Glutamatergic neuron (in vitro differentiated cells): ENCODE measurements at regions not wholly inside any gene's neighbourhood (a gene's known extent, or its start where the extent isn't known, plus 50 kb on each side); places are given as distances from the start of the nearest gene placed in this dataset.

Source experiments
- DNase-seq: peaks from one replicate; pipeline ENCODE4 v3.0.0; 2022
- H3K27ac Mint-ChIP-seq: one replicate; pipeline ENCODE4 v1.8.0; 2020; ENCODE audit warnings: mild to moderate bottlenecking, mixed read lengths, inconsistent platforms; ENCODE audit not compliant: unreplicated experiment
- H3K27me3 Mint-ChIP-seq: one replicate; pipeline ENCODE4 v1.8.0; 2020; ENCODE audit warnings: mild to moderate bottlenecking, moderate library complexity, mixed read lengths, inconsistent platforms; ENCODE audit not compliant: unreplicated experiment
- H3K36me3 Mint-ChIP-seq: one replicate; pipeline ENCODE4 v1.8.0; 2020; ENCODE audit warnings: mild to moderate bottlenecking, mixed read lengths, inconsistent platforms; ENCODE audit not compliant: unreplicated experiment
- H3K4me1 Mint-ChIP-seq: one replicate; pipeline ENCODE4 v1.8.0; 2020; ENCODE audit warnings: mild to moderate bottlenecking, low read depth, mixed read lengths, inconsistent platforms; ENCODE audit not compliant: unreplicated experiment
- H3K4me3 Mint-ChIP-seq: one replicate; pipeline ENCODE4 v1.8.0; 2020; ENCODE audit warnings: mild to moderate bottlenecking, mixed read lengths, inconsistent platforms; ENCODE audit not compliant: unreplicated experiment
- H3K9me3 Mint-ChIP-seq: one replicate; pipeline ENCODE4 v1.8.0; 2020; ENCODE audit warnings: mild to moderate bottlenecking, moderate library complexity, mixed read lengths, inconsistent platforms; ENCODE audit not compliant: unreplicated experiment
- CTCF ChIP-seq: fragments of 200-600 bp; sonication (generic); IDR thresholded peaks from one replicate; pipeline ENCODE4 v1.5.0; 2021; ENCODE audit not compliant: partially characterized antibody, unreplicated experiment

DNA sequence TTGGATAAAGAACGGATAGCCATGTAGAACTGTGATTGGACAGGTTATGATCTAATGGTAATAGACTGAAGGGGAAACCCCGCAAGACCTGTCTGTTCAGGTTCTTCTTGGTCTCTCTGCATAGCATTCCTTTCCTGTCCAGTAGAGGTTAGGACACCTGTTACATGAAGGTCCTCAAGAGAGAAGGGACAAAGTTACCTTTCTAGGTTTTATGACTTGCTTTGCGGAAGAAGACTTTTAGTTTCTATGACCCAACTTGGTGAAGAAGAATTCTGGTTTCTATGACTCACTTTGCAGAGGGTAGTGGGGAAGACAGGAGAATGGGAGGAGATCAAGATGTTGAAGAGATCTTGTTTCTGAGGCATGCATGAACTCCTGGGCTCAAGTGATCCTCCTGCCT is 97.9 kb upstream of the C3orf80 start:
- H3K4me3 Mint-ChIP-seq = no peak overlapping the region
- TF ChIP-seq CTCF = no peak
- no peaks in the 10 kb centered on the region for H3K36me3 Mint-ChIP-seq
- H3K4me1 Mint-ChIP-seq = no peaks in the 10 kb centered on the region
- peaks cover 3% of the 10 kb centered on the region for H3K27me3 Mint-ChIP-seq
- no peak for DNase-seq
- H3K9me3 Mint-ChIP-seq = no peaks in the 10 kb centered on the region
- H3K27ac Mint-ChIP-seq = no peak overlapping the region

DNA sequence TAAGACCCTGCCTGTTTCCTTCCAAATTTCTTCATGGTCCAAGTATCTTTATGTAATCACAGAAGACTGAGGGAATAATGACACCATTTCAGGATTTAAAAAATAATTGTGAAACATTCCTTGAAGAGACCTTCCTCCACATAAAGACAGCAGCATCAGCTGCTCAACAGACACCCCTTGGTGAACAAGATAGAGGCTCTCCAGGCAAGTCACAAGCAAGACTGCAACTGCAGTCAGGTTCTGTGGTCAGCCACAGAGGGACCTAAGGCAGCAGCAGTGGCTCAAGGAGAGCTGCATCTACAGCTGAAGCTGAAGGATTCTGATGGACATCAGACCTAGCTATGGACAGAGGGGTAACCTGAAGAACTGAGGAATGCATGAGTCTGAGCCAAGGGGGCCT is 97.2 kb upstream of the C3orf80 start:
- no peak for DNase-seq
- H3K4me3 Mint-ChIP-seq = no peak overlapping the region

GRCh38 chr3:160129459-160130061 is 95.7 kb upstream of the C3orf80 start:
- Mint-ChIP-seq H3K27ac (no peak overlapping the region), H3K4me3 (no peak overlapping the region), H3K36me3 (no peaks in the 10 kb centered on the region), H3K9me3 (no peaks in the 10 kb centered on the region), H3K27me3 (no peaks in the 10 kb centered on the region), H3K4me1 (no peaks in the 10 kb centered on the region)
- TF ChIP-seq CTCF = no peak
- DNase-seq = no peak

More for the DNA sequence above, 97.2 kb upstream of the C3orf80 start:
- no peak for TF ChIP-seq CTCF
- Mint-ChIP-seq H3K27ac (no peak overlapping the region), H3K4me1 (no peaks in the 10 kb centered on the region), H3K9me3 (no peaks in the 10 kb centered on the region), H3K36me3 (no peaks in the 10 kb centered on the region), H3K27me3 (peaks cover 3% of the 10 kb centered on the region)

- no peak for TF ChIP-seq CTCF
- Mint-ChIP-seq H3K36me3 (no peaks in the 10 kb centered on the region), H3K27me3 (no peaks in the 10 kb centered on the region), H3K27ac (no peak overlapping the region), H3K9me3 (no peaks in the 10 kb centered on the region), H3K4me3 (no peak overlapping the region), H3K4me1 (no peaks in the 10 kb centered on the region)
- no peak for DNase-seq
Observed at GRCh38 chr3:160130071-160130470, 95.2 kb upstream of the C3orf80 start.

DNA sequence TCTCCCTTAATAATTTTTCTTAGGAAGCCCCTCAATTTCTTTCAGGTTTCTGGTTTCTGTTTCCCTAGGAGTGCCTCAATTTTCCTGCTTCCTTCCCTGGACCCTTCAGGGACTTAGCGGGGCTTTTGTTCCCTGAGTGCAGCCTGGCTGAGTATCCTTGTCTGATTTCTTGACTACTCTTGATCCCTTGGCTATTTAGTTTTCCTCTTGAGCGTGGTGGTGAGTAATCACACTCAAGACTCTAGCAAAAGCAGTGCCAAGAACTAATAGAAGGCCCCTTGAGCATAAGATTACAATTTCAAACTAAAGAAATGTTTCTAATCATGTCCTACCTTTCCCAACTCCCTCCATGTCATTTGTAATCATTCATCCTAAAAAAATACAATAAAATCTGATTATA is 94.3 kb upstream of the C3orf80 start:
- no peaks in the 10 kb centered on the region for H3K27me3 Mint-ChIP-seq
- no peaks in the 10 kb centered on the region for H3K9me3 Mint-ChIP-seq
- no peak for DNase-seq
- no peaks in the 10 kb centered on the region for H3K4me1 Mint-ChIP-seq
- H3K27ac Mint-ChIP-seq = no peak overlapping the region
- no peak overlapping the region for H3K4me3 Mint-ChIP-seq
- no peaks in the 10 kb centered on the region for H3K36me3 Mint-ChIP-seq
- TF ChIP-seq CTCF = no peak
